ENCODE measurements at regions not wholly inside any gene's neighbourhood (a gene's known extent, or its start where the extent isn't known, plus 50 kb on each side); places are given as distances from the start of the nearest gene placed in this dataset.

GRCh38 chr10:109696462-109696861 lies 226.8 kb downstream of the XPNPEP1 start:
- TF ChIP-seq CTCF (IDR thresholded peaks at IDR 0.05) = no peak
- H3K9me3 ChIP-seq = no peaks in the 10 kb centered on the region
- no peaks in the 10 kb centered on the region for H3K36me3 ChIP-seq
- H3K4me1 ChIP-seq (ENCODE audit: control insufficient read depth in 1 of 2, insufficient read depth in 1 of 2, low read depth in 1 of 2, low read length in 1 of 2) = no peaks in the 10 kb centered on the region
- H3K27me3 ChIP-seq = no peaks in the 10 kb centered on the region
- H3K27ac ChIP-seq = no peak overlapping the region
- H3K4me3 ChIP-seq (ENCODE audit: low read depth in 1 of 2, low read length in 1 of 2) = no peak overlapping the region

- Histone ChIP-seq H3K27me3 (no peaks in the 10 kb centered on the region), H3K4me3 (ENCODE audit: low read depth in 1 of 2, low read length in 1 of 2) (no peak overlapping the region), H3K36me3 (no peaks in the 10 kb centered on the region), H3K27ac (no peak overlapping the region), H3K4me1 (ENCODE audit: control insufficient read depth in 1 of 2, insufficient read depth in 1 of 2, low read depth in 1 of 2, low read length in 1 of 2) (no peaks in the 10 kb centered on the region), H3K9me3 (no peaks in the 10 kb centered on the region)
- no peak for TF ChIP-seq CTCF (IDR thresholded peaks at IDR 0.05)
Observed at GRCh38 chr10:109695988-109696387, 227.3 kb downstream of the XPNPEP1 start.

GRCh38 chr10:109689785-109690184 lies 233.5 kb downstream of the XPNPEP1 start:
- no peaks in the 10 kb centered on the region for H3K9me3 ChIP-seq
- H3K27ac ChIP-seq = no peak overlapping the region
- H3K4me1 ChIP-seq (ENCODE audit: control insufficient read depth in 1 of 2, insufficient read depth in 1 of 2, low read depth in 1 of 2, low read length in 1 of 2) = no peaks in the 10 kb centered on the region
- no peaks in the 10 kb centered on the region for H3K36me3 ChIP-seq
- no peak overlapping the region for H3K4me3 ChIP-seq (ENCODE audit: low read depth in 1 of 2, low read length in 1 of 2)
- TF ChIP-seq CTCF (IDR thresholded peaks at IDR 0.05) = no peak
- no peaks in the 10 kb centered on the region for H3K27me3 ChIP-seq

GRCh38 chr10:109679478-109679877 lies 243.8 kb downstream of the XPNPEP1 start:
- TF ChIP-seq CTCF (IDR thresholded peaks at IDR 0.05) = no peak
- Histone ChIP-seq H3K27ac (no peak overlapping the region), H3K9me3 (no peaks in the 10 kb centered on the region), H3K4me3 (ENCODE audit: low read depth in 1 of 2, low read length in 1 of 2) (no peak overlapping the region), H3K4me1 (ENCODE audit: control insufficient read depth in 1 of 2, insufficient read depth in 1 of 2, low read depth in 1 of 2, low read length in 1 of 2) (no peaks in the 10 kb centered on the region), H3K27me3 (no peaks in the 10 kb centered on the region), H3K36me3 (no peaks in the 10 kb centered on the region)

GRCh38 chr10:109678857-109679256 lies 244.5 kb downstream of the XPNPEP1 start:
- no peak for TF ChIP-seq CTCF (IDR thresholded peaks at IDR 0.05)
- Histone ChIP-seq H3K27ac (no peak overlapping the region), H3K36me3 (no peaks in the 10 kb centered on the region), H3K9me3 (no peaks in the 10 kb centered on the region), H3K4me3 (ENCODE audit: low read depth in 1 of 2, low read length in 1 of 2) (no peak overlapping the region), H3K27me3 (no peaks in the 10 kb centered on the region), H3K4me1 (ENCODE audit: control insufficient read depth in 1 of 2, insufficient read depth in 1 of 2, low read depth in 1 of 2, low read length in 1 of 2) (no peaks in the 10 kb centered on the region)

- no peaks in the 10 kb centered on the region for H3K4me1 ChIP-seq (ENCODE audit: control insufficient read depth in 1 of 2, insufficient read depth in 1 of 2, low read depth in 1 of 2, low read length in 1 of 2)
- H3K36me3 ChIP-seq = no peaks in the 10 kb centered on the region
- no peak overlapping the region for H3K27ac ChIP-seq
- no peak overlapping the region for H3K4me3 ChIP-seq (ENCODE audit: low read depth in 1 of 2, low read length in 1 of 2)
- H3K27me3 ChIP-seq = no peaks in the 10 kb centered on the region
- H3K9me3 ChIP-seq = no peaks in the 10 kb centered on the region
- TF ChIP-seq CTCF (IDR thresholded peaks at IDR 0.05) = no peak
Observed at GRCh38 chr10:109676703-109677102, 246.6 kb downstream of the XPNPEP1 start.
